ENCODE measurements at regions not wholly inside any gene's neighbourhood (a gene's known extent, or its start where the extent isn't known, plus 50 kb on each side); places are given as distances from the start of the nearest gene placed in this dataset.

GRCh38 chr6:134531611-134532010 lies 213.7 kb upstream of the SGK1 start:
- Mint-ChIP-seq H3K4me1 (ENCODE audit: low read depth, unreplicated experiment) (no peaks in the 10 kb centered on the region), H3K27me3 (ENCODE audit: unreplicated experiment) (no peaks in the 10 kb centered on the region), H3K27ac (ENCODE audit: unreplicated experiment) (no peak overlapping the region), H3K9me3 (ENCODE audit: low read depth, unreplicated experiment) (no peaks in the 10 kb centered on the region), H3K4me3 (ENCODE audit: low read depth, unreplicated experiment) (no peak overlapping the region), H3K36me3 (ENCODE audit: insufficient read depth, unreplicated experiment) (no peaks in the 10 kb centered on the region)
- no peak for DNase-seq
- no TSS peak for BruUV-seq (replicated peaks)
- TF ChIP-seq, protein P1, sequence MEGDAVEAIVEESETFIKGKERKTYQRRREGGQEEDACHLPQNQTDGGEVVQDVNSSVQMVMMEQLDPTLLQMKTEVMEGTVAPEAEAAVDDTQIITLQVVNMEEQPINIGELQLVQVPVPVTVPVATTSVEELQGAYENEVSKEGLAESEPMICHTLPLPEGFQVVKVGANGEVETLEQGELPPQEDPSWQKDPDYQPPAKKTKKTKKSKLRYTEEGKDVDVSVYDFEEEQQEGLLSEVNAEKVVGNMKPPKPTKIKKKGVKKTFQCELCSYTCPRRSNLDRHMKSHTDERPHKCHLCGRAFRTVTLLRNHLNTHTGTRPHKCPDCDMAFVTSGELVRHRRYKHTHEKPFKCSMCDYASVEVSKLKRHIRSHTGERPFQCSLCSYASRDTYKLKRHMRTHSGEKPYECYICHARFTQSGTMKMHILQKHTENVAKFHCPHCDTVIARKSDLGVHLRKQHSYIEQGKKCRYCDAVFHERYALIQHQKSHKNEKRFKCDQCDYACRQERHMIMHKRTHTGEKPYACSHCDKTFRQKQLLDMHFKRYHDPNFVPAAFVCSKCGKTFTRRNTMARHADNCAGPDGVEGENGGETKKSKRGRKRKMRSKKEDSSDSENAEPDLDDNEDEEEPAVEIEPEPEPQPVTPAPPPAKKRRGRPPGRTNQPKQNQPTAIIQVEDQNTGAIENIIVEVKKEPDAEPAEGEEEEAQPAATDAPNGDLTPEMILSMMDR (IDR thresholded peaks at IDR 0.05; ENCODE audit: unreplicated experiment): no peak
- intact Hi-C loops (cut with micrococcal nuclease; ENCODE audit: unreplicated experiment): no loop called here
- CTCF ChIA-PET: interaction anchor here (0.6 kb wide), 1 partner anchor 500 kb away, joined by 3 read pairs; no protein-coding TSS in a partner anchor

DNA sequence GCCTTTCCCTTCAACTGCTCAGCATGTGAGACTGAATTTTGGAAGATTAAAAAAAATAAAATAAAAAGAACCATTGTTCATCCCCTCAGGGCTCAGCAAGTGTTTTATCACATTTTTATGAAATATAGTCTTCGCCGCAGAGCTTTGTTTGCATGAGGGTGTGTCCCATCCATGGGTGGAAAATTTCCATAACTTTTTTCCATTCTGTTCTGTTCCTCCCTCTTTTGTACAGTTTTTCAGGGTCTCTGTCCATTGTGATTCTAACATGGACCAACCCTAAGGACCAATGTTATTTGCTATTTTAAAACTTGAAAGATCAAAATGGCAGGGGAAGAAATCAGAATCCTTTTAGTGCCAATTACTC lies 213.3 kb upstream of the SGK1 start:
- Mint-ChIP-seq H3K27me3 (ENCODE audit: unreplicated experiment) (no peaks in the 10 kb centered on the region), H3K4me3 (ENCODE audit: low read depth, unreplicated experiment) (no peak overlapping the region), H3K36me3 (ENCODE audit: insufficient read depth, unreplicated experiment) (no peaks in the 10 kb centered on the region), H3K4me1 (ENCODE audit: low read depth, unreplicated experiment) (no peaks in the 10 kb centered on the region), H3K27ac (ENCODE audit: unreplicated experiment) (no peak overlapping the region), H3K9me3 (ENCODE audit: low read depth, unreplicated experiment) (no peaks in the 10 kb centered on the region)
- intact Hi-C loops (cut with micrococcal nuclease; ENCODE audit: unreplicated experiment): no loop called here
- no peak for DNase-seq
- no TSS peak for BruUV-seq (replicated peaks)
- CTCF ChIA-PET: interaction anchor here (0.6 kb wide), 1 partner anchor 499 kb away, joined by 3 read pairs; no protein-coding TSS in a partner anchor
- TF ChIP-seq, protein P1 (IDR thresholded peaks at IDR 0.05; ENCODE audit: unreplicated experiment): no peak

DNA sequence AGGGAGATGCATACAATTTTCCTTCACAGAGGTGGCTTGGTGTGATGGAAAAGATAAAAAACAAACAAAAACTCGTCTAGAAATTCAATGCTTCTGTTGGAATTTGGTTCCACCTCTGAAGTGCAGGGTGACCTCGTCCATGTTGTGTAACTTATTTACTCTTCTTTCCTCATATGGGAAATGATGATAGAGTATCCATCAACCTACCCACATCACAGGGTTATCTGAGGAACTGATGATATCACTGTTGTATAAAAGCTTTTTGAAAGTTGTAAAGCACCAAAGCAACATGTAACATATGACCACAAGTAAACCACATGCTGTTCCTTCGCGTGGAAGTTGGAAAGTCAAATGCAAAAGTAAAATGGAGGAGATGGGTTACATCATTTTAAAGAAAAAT lies 212.0 kb upstream of the SGK1 start:
- Mint-ChIP-seq H3K9me3 (ENCODE audit: low read depth, unreplicated experiment) (no peaks in the 10 kb centered on the region), H3K4me3 (ENCODE audit: low read depth, unreplicated experiment) (no peak overlapping the region), H3K27me3 (ENCODE audit: unreplicated experiment) (no peaks in the 10 kb centered on the region), H3K4me1 (ENCODE audit: low read depth, unreplicated experiment) (no peaks in the 10 kb centered on the region), H3K27ac (ENCODE audit: unreplicated experiment) (no peak overlapping the region), H3K36me3 (ENCODE audit: insufficient read depth, unreplicated experiment) (no peaks in the 10 kb centered on the region)
- BruUV-seq (replicated peaks): no TSS peak
- no peak for DNase-seq
- intact Hi-C loops (cut with micrococcal nuclease; ENCODE audit: unreplicated experiment): no loop called here
- CTCF ChIA-PET: interaction anchor here (0.6 to 0.7 kb wide), 2 partner anchors 52 to 361 kb away, joined by 3 read pairs; no protein-coding TSS in a partner anchor
- TF ChIP-seq, protein P1 (IDR thresholded peaks at IDR 0.05; ENCODE audit: unreplicated experiment): no peak

DNA sequence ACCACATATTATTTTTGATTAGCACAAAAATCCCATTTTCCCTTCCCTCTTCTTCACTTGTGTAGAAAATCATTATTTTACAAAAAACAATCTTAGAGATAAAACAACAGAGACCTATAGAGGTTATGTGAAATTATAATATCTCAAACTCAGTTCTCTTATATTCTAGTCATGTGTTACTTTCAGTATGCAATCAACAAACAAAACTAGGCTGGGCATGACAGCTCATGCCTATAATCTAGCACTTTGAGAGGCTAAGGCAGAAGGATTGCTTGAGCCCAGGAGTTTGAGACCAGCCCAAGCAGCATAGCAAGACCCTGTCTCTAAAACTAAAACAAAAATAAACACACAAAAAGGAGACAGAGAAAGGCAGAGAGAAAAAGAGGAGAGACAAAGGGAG lies 211.4 kb upstream of the SGK1 start:
- H3K4me1 Mint-ChIP-seq (ENCODE audit: low read depth, unreplicated experiment): no peaks in the 10 kb centered on the region
- H3K27me3 Mint-ChIP-seq (ENCODE audit: unreplicated experiment): no peaks in the 10 kb centered on the region
- DNase-seq: no peak
- no peaks in the 10 kb centered on the region for H3K9me3 Mint-ChIP-seq (ENCODE audit: low read depth, unreplicated experiment)
- intact Hi-C loops (cut with micrococcal nuclease; ENCODE audit: unreplicated experiment): no loop called here
- CTCF ChIA-PET: interaction anchor here (0.7 kb wide), 1 partner anchor 100 kb away, joined by 5 read pairs; no protein-coding TSS in a partner anchor
- H3K4me3 Mint-ChIP-seq (ENCODE audit: low read depth, unreplicated experiment): no peak overlapping the region
- no peaks in the 10 kb centered on the region for H3K36me3 Mint-ChIP-seq (ENCODE audit: insufficient read depth, unreplicated experiment)
- TF ChIP-seq, protein P1 (IDR thresholded peaks at IDR 0.05; ENCODE audit: unreplicated experiment): no peak
- no peak overlapping the region for H3K27ac Mint-ChIP-seq (ENCODE audit: unreplicated experiment)
- BruUV-seq (replicated peaks): no TSS peak
